Gastroesophageal sphincter (tissue), 4 donors: ENCODE measurements at regions not wholly inside any gene's neighbourhood (a gene's known extent, or its start where the extent isn't known, plus 50 kb on each side); places are given as distances from the start of the nearest gene placed in this dataset.

Experiments
- ATAC-seq: fragments of 150-250 bp; one replicate; pipeline ENCODE4 v1.9.1; 2016; ENCODE audit warnings: mild to moderate bottlenecking, moderate library complexity
- H3K27ac ChIP-seq, 4 donors: fragments of 200-600 bp; sonication (generic) in 3 of 4; 1 replicate in 3 of 4; 2 replicates in 1 of 4; pipeline ENCODE4 v1.5.1; 2016 to 2019
- H3K27me3 ChIP-seq: fragments of 200-600 bp; sonication (generic); one replicate; pipeline ENCODE4 v1.5.1; 2019
- H3K36me3 ChIP-seq, 2 donors: fragments of 200-600 bp; sonication (generic); one replicate each; pipeline ENCODE4 v1.5.1; 2019; ENCODE audit warnings: control low read depth in 1 of 2
- H3K4me1 ChIP-seq, 3 donors: fragments of 200-600 bp; sonication (generic); 1 replicate in 2 of 3; 2 replicates in 1 of 3; pipeline ENCODE4 v1.5.1; 2016 to 2019; ENCODE audit warnings: control low read depth in 2 of 3
- H3K4me3 ChIP-seq, 2 donors: fragments of 200-600 bp; sonication (generic); one replicate each; pipeline ENCODE4 v1.5.1; 2019; ENCODE audit warnings: mild to moderate bottlenecking in 1 of 2, moderate library complexity in 1 of 2
- H3K9me3 ChIP-seq, 3 donors: fragments of 200-600 bp; sonication (generic); one replicate each; pipeline ENCODE4 v1.5.1; 2017 to 2019; ENCODE audit warnings: control low read depth in 2 of 3
- EP300 ChIP-seq: sonication (generic); formaldehyde crosslinking; IDR thresholded peaks from one replicate; pipeline ENCODE4 v1.6.1; 2017; ENCODE audit warnings: antibody characterized with exemption, mild to moderate bottlenecking
- POLR2A ChIP-seq, 2 donors: fragments of 450-650 bp; IDR thresholded peaks; one replicate each; pipeline ENCODE4 v1.6.1; 2017; ENCODE audit warnings: antibody characterized with exemption in 2 of 2, mild to moderate bottlenecking in 2 of 2, moderate library complexity in 1 of 2
- POLR2AphosphoS5 ChIP-seq: sonication (generic); formaldehyde crosslinking; IDR thresholded peaks from one replicate; pipeline ENCODE4 v1.6.1; 2017; ENCODE audit warnings: antibody characterized with exemption
- WGBS, 2 donors: methylation state at CpG; one replicate each; pipeline ENCODE4 v1.1.5; 2018; ENCODE audit warnings: low coverage in 1 of 2; 5-methylcytosine and 5-hydroxymethylcytosine counted together
- TF ChIP-seq, protein P1 (sequence below), 4 experiments: fragments of 200-600 bp in 2 of 4; fragments of 450-650 bp in 2 of 4; sonication (generic) in 1 of 4; IDR thresholded peaks; one replicate each; pipeline ENCODE4 v1.5.1; 2017 to 2019; ENCODE audit warnings: antibody characterized with exemption in 4 of 4, mild to moderate bottlenecking in 2 of 4, moderate library complexity in 2 of 4

DNA sequence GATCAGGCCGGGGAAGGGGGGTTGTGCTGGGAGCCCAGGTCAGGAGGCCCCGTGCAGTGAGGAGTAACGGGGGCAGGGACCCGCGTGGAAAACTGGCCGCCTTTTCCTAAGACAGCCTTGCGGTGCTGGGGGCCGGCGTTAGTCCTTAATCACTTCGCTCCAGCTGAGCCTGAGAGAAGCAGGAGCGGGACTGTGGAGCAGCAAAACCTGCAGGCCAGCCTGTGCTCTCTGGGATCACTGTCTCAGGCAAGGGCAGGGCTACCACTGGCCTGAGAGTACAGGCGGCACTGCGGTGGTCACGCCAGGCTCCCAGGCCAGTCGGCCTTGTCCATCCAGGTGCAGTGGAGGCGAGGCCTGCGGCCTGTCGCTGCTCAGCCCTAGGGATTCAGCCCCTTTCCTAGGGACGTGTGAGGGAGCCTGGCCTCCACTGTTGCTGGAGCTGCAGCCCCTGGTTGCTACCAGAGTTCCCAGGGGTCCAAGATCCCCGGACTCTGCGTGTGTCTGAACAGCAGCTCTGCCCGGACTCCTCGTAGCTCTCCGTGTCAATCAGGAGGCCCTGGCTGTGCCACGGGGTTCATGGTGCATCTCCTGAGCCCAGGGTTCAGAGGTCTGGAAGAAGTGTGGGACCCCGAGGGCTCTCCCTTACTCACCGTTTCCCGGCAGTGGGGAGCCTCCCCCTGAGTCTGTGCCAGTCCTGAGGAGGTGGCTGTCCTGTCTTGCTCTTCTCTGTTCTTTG is 2141.7 kb upstream of the TENM3 start:
- no peaks in the 10 kb centered on the region for H3K27me3 ChIP-seq
- no peak overlapping the region for H3K27ac ChIP-seq
- H3K4me3 ChIP-seq, result no peak overlapping the region
- no peaks in the 10 kb centered on the region for H3K9me3 ChIP-seq
- TF ChIP-seq POLR2A (IDR thresholded peaks at IDR 0.05), result no peak
- WGBS, 2 donors, result 82% methylated on average over 7 of the region's 28 CpGs; no CpG with 5 or more reads in 1 of the 2 donors
- H3K36me3 ChIP-seq, result no peaks in the 10 kb centered on the region
- ATAC-seq, result no peak
- no peaks in the 10 kb centered on the region for H3K4me1 ChIP-seq

GRCh38 chr4:180103794-180104193 is 2139.4 kb upstream of the TENM3 start:
- no peaks in the 10 kb centered on the region for H3K27me3 ChIP-seq
- no peak for ATAC-seq
- no peaks in the 10 kb centered on the region for H3K4me1 ChIP-seq
- no peak overlapping the region for H3K27ac ChIP-seq
- no peak overlapping the region for H3K4me3 ChIP-seq
- H3K9me3 ChIP-seq, result no peaks in the 10 kb centered on the region
- TF ChIP-seq EP300 (no peak), POLR2AphosphoS5 (no peak), POLR2A (IDR thresholded peaks at IDR 0.05) (no peak)
- TF ChIP-seq, protein P1, sequence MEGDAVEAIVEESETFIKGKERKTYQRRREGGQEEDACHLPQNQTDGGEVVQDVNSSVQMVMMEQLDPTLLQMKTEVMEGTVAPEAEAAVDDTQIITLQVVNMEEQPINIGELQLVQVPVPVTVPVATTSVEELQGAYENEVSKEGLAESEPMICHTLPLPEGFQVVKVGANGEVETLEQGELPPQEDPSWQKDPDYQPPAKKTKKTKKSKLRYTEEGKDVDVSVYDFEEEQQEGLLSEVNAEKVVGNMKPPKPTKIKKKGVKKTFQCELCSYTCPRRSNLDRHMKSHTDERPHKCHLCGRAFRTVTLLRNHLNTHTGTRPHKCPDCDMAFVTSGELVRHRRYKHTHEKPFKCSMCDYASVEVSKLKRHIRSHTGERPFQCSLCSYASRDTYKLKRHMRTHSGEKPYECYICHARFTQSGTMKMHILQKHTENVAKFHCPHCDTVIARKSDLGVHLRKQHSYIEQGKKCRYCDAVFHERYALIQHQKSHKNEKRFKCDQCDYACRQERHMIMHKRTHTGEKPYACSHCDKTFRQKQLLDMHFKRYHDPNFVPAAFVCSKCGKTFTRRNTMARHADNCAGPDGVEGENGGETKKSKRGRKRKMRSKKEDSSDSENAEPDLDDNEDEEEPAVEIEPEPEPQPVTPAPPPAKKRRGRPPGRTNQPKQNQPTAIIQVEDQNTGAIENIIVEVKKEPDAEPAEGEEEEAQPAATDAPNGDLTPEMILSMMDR (IDR thresholded peaks at IDR 0.05), result no peak
- no peaks in the 10 kb centered on the region for H3K36me3 ChIP-seq
- 77 to 84% methylated on average over 3 of the region's 3 CpGs for WGBS, 2 donors

DNA sequence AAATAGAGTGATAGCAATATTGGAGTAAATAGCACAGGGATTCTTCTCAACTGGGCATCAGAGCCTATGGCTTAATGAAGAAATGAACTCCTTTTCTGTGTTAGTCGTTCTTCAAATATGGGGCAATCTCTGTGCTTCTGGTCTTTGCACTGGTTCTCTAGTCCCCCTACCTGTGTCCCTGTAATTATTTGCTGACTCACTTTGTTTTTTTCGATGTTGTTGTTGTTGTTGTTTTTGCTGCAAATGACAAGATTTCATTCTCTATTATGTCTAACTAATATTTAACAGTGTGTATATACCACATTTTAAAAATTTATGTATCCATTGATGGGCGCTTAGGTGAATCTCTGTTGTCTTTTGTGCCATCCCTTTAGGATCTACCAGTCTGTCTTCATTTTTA is 2137.8 kb upstream of the TENM3 start:
- Histone ChIP-seq H3K4me1 (no peaks in the 10 kb centered on the region), H3K4me3 (no peak overlapping the region), H3K27ac (no peak overlapping the region), H3K36me3 (no peaks in the 10 kb centered on the region), H3K27me3 (no peaks in the 10 kb centered on the region), H3K9me3 (no peaks in the 10 kb centered on the region)
- no peak for ATAC-seq
- WGBS, 2 donors, result 87 to 88% methylated on average over 3 of the region's 3 CpGs
- TF ChIP-seq POLR2AphosphoS5 (no peak), EP300 (no peak), POLR2A (IDR thresholded peaks at IDR 0.05) (no peak)
- TF ChIP-seq, protein P1 (IDR thresholded peaks at IDR 0.05), result no peak

DNA sequence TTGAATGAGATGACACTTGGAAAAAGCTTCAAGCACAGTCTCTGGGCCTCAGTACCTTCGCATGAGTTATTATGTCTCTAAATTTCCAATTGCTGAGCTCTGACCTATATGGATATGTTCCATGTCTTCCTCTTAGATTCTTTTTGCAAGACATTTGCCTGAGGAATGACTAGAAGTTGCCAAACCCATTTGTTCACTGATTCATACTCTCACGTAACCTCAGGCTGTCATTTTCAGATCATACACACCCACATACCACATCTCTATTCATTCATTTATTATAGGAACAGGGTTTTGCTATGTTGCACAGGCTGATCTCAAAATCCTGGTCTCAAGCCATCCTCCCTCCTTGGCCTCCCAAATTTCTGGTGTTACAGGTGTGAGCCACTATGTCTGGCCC is 2137.1 kb upstream of the TENM3 start:
- no peak for ATAC-seq
- H3K9me3 ChIP-seq, result no peaks in the 10 kb centered on the region
- WGBS, 2 donors, result 55 to 58% methylated on average over 2 of the region's 2 CpGs
- no peak overlapping the region for H3K4me3 ChIP-seq
- no peaks in the 10 kb centered on the region for H3K36me3 ChIP-seq
- no peak overlapping the region for H3K27ac ChIP-seq
- no peaks in the 10 kb centered on the region for H3K4me1 ChIP-seq
- TF ChIP-seq EP300 (no peak), POLR2A (IDR thresholded peaks at IDR 0.05) (no peak), POLR2AphosphoS5 (no peak)
- TF ChIP-seq, protein P1 (IDR thresholded peaks at IDR 0.05), result no peak
- H3K27me3 ChIP-seq, result no peaks in the 10 kb centered on the region

- TF ChIP-seq POLR2AphosphoS5, result no peak
- no peak for TF ChIP-seq EP300
- TF ChIP-seq, protein P1 (IDR thresholded peaks at IDR 0.05), result no peak
- no peak for TF ChIP-seq POLR2A (IDR thresholded peaks at IDR 0.05)
- H3K4me1 ChIP-seq, result no peaks in the 10 kb centered on the region
- WGBS, 2 donors, result 69 to 73% methylated on average over 5 to 6 of the region's 6 CpGs
- no peak overlapping the region for H3K27ac ChIP-seq
- no peaks in the 10 kb centered on the region for H3K27me3 ChIP-seq
- no peak for ATAC-seq
- no peaks in the 10 kb centered on the region for H3K9me3 ChIP-seq
- no peak overlapping the region for H3K4me3 ChIP-seq
- no peaks in the 10 kb centered on the region for H3K36me3 ChIP-seq
Observed at GRCh38 chr4:180106997-180107396, 2136.2 kb upstream of the TENM3 start.
